CD4-positive, alpha-beta T cell (primary cell): ENCODE measurements at regions not wholly inside any gene's neighbourhood (a gene's known extent, or its start where the extent isn't known, plus 50 kb on each side); places are given as distances from the start of the nearest gene placed in this dataset.

Experiments used
- ATAC-seq: fragments of 200-7000 bp; cut with Tn5 transposase; one replicate; pipeline ENCODE4 v1.10.0; 2022; ENCODE audit warnings: mild to moderate bottlenecking; ENCODE audit not compliant: poor library complexity
- CTCF ChIA-PET: fragments of 350-600 bp; sonication (Branson Sonifier 250); formaldehyde crosslinking; loops from one replicate; lab custom pipeline; 2021; ENCODE audit warnings: antibody characterized with exemption, inconsistent platforms; lab: Charles Lee
- POLR2A ChIA-PET: fragments of 350-600 bp; sonication (Branson Sonifier 250); formaldehyde crosslinking; loops from one replicate; lab custom pipeline; 2021; ENCODE audit warnings: antibody characterized with exemption, inconsistent platforms; lab: Charles Lee
- DNase-seq, 14 experiments: peaks; one replicate each; pipeline ENCODE4 v3.0.0-alpha.2; 2013 to 2020; ENCODE audit warnings: mixed read lengths in 2 of 14
- H3K27ac ChIP-seq, 2 donors: one replicate each; pipeline versions ENCODE4 v1.5.1 to v1.7.0; 2013; ENCODE audit warnings: low read length in 2 of 2, low read depth in 1 of 2, mild to moderate bottlenecking in 1 of 2
- H3K27me3 ChIP-seq, 2 experiments: 1 replicate in 1 of 2; 2 replicates in 1 of 2; pipeline versions ENCODE4 v1.6.1 to v1.7.0; 2013; ENCODE audit warnings: low read length in 2 of 2, control low read depth in 1 of 2, mild to moderate bottlenecking in 1 of 2, moderate library complexity in 1 of 2; ENCODE audit not compliant: insufficient read depth in 2 of 2, control insufficient read depth in 1 of 2
- H3K36me3 ChIP-seq: one replicate; pipeline ENCODE4 v1.6.1; 2013; ENCODE audit warnings: low read length, control low read depth; ENCODE audit not compliant: insufficient read depth
- H3K4me1 ChIP-seq: one replicate; pipeline ENCODE4 v1.6.1; 2013; ENCODE audit warnings: low read length, control low read depth; ENCODE audit not compliant: insufficient read depth
- H3K4me3 ChIP-seq: one replicate; pipeline ENCODE4 v1.5.1; 2013; ENCODE audit warnings: mild to moderate bottlenecking, low read length, moderate library complexity
- H3K9me3 ChIP-seq, 2 experiments: 1 replicate in 1 of 2; 2 replicates in 1 of 2; pipeline versions ENCODE4 v1.6.1 to v1.7.0; 2013; ENCODE audit warnings: low read length in 2 of 2, mild to moderate bottlenecking in 2 of 2, control low read depth in 1 of 2, moderate library complexity in 1 of 2; ENCODE audit not compliant: control insufficient read depth in 1 of 2, insufficient read depth in 1 of 2
- H3K27ac Mint-ChIP-seq: one replicate; pipeline ENCODE4 v1.8.0; 2020; ENCODE audit warnings: mixed read lengths
- H3K27me3 Mint-ChIP-seq: one replicate; pipeline ENCODE4 v1.8.0; 2021; ENCODE audit warnings: mixed read lengths
- H3K36me3 Mint-ChIP-seq: one replicate; pipeline ENCODE4 v1.8.0; 2021; ENCODE audit warnings: low read depth, mixed read lengths
- H3K4me1 Mint-ChIP-seq: one replicate; pipeline ENCODE4 v1.8.0; 2021; ENCODE audit warnings: low read depth, mixed read lengths
- H3K4me3 Mint-ChIP-seq: one replicate; pipeline ENCODE4 v1.8.0; 2020; ENCODE audit warnings: mild to moderate bottlenecking, mixed read lengths
- H3K9me3 Mint-ChIP-seq: one replicate; pipeline ENCODE4 v1.8.0; 2020; ENCODE audit warnings: mixed read lengths
- CTCF ChIP-seq: fragments of 200-600 bp; IDR thresholded peaks from one replicate; pipeline ENCODE4 v1.8.0; 2022; ENCODE audit warnings: antibody characterized with exemption, mild to moderate bottlenecking
- intact Hi-C, 2 experiments: fragments of 100-400 bp; cut with DNase I in 1 of 2; cut with micrococcal nuclease in 1 of 2; formaldehyde crosslinking; loops; one replicate each; pipeline versions ENCODE4 v1.15.1 to v1.9.0; 2023 to 2025; cut with DNase I, micrococcal nuclease

DNA sequence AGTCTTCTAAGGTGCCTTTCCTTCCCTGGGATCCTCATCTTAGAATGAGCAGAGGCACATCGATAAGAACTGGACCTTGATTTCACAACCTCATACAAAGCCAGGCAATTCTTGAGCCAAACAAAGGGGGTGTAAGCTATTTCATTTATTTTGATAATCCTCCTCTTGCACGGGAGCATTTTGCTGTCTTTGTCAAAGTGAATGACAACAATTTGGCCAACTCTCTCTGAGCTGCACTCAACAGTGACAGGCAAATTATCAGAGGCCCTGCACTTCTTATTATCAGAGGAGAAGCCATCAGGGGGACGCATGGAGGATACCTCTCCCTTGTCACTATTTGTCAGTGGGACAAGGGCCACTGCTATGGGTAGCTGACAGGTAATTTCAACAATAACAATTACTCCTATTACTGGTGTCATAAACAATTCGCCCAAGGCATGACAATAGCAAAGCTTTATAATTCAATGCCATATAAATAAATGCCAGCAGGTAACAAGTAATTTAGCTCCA lies 260.4 kb downstream of the MEIS1 start:
- no peak for DNase-seq
- intact Hi-C loops = no loop called here
- H3K27me3 Mint-ChIP-seq = no peaks in the 10 kb centered on the region
- ATAC-seq = no peak
- no peak overlapping the region for H3K27ac Mint-ChIP-seq
- H3K4me3 ChIP-seq = no peak overlapping the region
- H3K36me3 ChIP-seq = no peaks in the 10 kb centered on the region
- H3K9me3 ChIP-seq = no peaks in the 10 kb centered on the region
- H3K9me3 Mint-ChIP-seq = no peaks in the 10 kb centered on the region
- H3K27ac ChIP-seq = no peak overlapping the region
- H3K4me3 Mint-ChIP-seq = no peak overlapping the region
- H3K36me3 Mint-ChIP-seq = no peaks in the 10 kb centered on the region
- H3K4me1 ChIP-seq = no peaks in the 10 kb centered on the region
- ChIA-PET CTCF (no interaction called here), POLR2A (no interaction called here)
- no peak for TF ChIP-seq CTCF
- H3K4me1 Mint-ChIP-seq = no peaks in the 10 kb centered on the region
- no peaks in the 10 kb centered on the region for H3K27me3 ChIP-seq

GRCh38 chr2:66696374-66696773 lies 261.4 kb downstream of the MEIS1 start:
- no peaks in the 10 kb centered on the region for H3K4me1 ChIP-seq
- no peaks in the 10 kb centered on the region for H3K36me3 Mint-ChIP-seq
- no peaks in the 10 kb centered on the region for H3K36me3 ChIP-seq
- no peaks in the 10 kb centered on the region for H3K4me1 Mint-ChIP-seq
- no peak overlapping the region for H3K4me3 ChIP-seq
- DNase-seq (no peak), ATAC-seq (no peak)
- H3K9me3 Mint-ChIP-seq = no peaks in the 10 kb centered on the region
- no peak overlapping the region for H3K27ac ChIP-seq
- H3K27me3 Mint-ChIP-seq = no peaks in the 10 kb centered on the region
- POLR2A ChIA-PET = no interaction called here
- no peak overlapping the region for H3K4me3 Mint-ChIP-seq
- no peaks in the 10 kb centered on the region for H3K9me3 ChIP-seq
- H3K27ac Mint-ChIP-seq = no peak overlapping the region
- H3K27me3 ChIP-seq = no peaks in the 10 kb centered on the region
- TF ChIP-seq CTCF = no peak
- CTCF ChIA-PET = no interaction called here
- intact Hi-C loops = no loop called here

DNA sequence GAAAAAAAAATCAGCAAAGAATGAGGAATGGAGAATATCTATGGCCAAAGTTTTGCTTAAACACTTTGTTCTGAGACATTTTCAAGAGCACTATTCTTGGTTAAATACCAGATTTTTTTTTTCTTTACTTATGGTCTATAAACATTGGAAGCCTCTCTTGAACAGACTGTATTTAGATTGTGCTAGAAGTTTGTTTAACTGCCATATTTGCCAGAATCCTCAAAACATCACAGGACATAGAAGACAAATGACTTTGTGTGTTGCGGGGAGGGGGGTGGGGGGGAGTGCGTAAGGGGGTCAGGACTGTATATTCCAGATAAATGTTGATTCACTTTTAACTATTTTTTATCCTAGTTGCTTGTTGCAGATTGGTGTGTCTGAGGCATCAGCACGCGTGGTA lies 262.0 kb downstream of the MEIS1 start:
- no peak for TF ChIP-seq CTCF
- H3K4me3 Mint-ChIP-seq = no peak overlapping the region
- H3K36me3 ChIP-seq = no peaks in the 10 kb centered on the region
- POLR2A ChIA-PET = no interaction called here
- no peaks in the 10 kb centered on the region for H3K4me1 Mint-ChIP-seq
- intact Hi-C loops = no loop called here
- DNase-seq (no peak), ATAC-seq (no peak)
- no peaks in the 10 kb centered on the region for H3K4me1 ChIP-seq
- CTCF ChIA-PET = no interaction called here
- no peaks in the 10 kb centered on the region for H3K9me3 ChIP-seq
- no peaks in the 10 kb centered on the region for H3K27me3 ChIP-seq
- H3K4me3 ChIP-seq = no peak overlapping the region
- no peaks in the 10 kb centered on the region for H3K36me3 Mint-ChIP-seq
- no peak overlapping the region for H3K27ac Mint-ChIP-seq
- H3K27ac ChIP-seq = no peak overlapping the region
- no peaks in the 10 kb centered on the region for H3K27me3 Mint-ChIP-seq
- no peaks in the 10 kb centered on the region for H3K9me3 Mint-ChIP-seq
